ENCODE measurements at regions not wholly inside any gene's neighbourhood (a gene's known extent, or its start where the extent isn't known, plus 50 kb on each side); places are given as distances from the start of the nearest gene placed in this dataset.

- CTCF ChIA-PET: no interaction called here
- DNase-seq (ENCODE audit: low read depth, low spot score): no peak
Observed at GRCh38 chr9:16191191-16191590, 638.3 kb downstream of the CCDC171 start.

DNA sequence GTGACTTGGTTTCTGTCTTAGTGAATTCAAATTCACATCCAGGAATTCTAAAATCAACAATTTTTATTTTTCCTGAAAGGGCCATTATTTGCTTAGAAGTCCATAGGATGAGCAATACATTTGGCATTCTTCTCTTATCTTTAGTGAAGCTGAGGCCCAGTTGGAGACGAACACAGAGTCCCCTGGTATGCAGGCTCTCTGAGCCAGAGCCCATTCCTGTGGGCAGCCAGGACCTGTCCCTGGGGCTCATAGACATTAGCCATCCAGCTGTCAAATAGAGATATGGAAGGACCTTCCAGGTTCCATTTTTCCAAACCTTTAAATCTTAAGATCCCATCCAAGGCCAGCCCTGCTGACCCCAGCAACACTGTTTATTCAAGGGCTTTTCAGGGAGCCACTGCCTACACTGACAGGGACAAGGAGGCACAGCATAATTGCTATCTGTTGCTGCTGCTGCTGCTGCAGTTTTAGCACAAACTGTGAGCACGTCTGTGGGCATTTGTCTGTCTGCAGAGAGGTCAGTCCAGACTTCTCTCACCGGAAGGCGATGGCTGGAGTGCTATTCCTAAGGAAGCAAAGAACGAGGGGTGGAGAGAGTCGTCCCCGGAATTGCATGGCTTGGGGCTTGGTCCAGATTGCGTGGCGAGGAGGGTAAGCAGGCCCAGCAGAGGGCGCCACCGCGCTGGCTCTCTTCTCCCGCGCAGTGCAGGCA, 639.0 kb downstream of the CCDC171 start:
- H3K4me3 ChIP-seq (ENCODE audit: low read depth in 2 of 2, low read length in 2 of 2): 0 out of 4 replicates have a peak overlapping the region, but pooled peaks of 1 of the 2 experiments have one; percentile 8

More at GRCh38 chr9:16191191-16191590, 638.3 kb downstream of the CCDC171 start:
- no peak overlapping the region for H3K27ac ChIP-seq (ENCODE audit: low read length)
- no peaks in the 10 kb centered on the region for H3K27me3 ChIP-seq (ENCODE audit: control insufficient read depth, insufficient read depth, low read length)
- POLR2A ChIA-PET: no interaction called here
- BruUV-seq (replicated peaks): no TSS peak
- H3K4me3 ChIP-seq (ENCODE audit: low read depth in 2 of 2, low read length in 2 of 2): no peak overlapping the region
- H3K4me1 ChIP-seq (ENCODE audit: control insufficient read depth, insufficient read depth, low read length): no peaks in the 10 kb centered on the region
- TF ChIP-seq TCF7L2 (IDR thresholded peaks at IDR 0.05; ENCODE audit: low read depth, low read length): no peak
- TF ChIP-seq, protein P1, sequence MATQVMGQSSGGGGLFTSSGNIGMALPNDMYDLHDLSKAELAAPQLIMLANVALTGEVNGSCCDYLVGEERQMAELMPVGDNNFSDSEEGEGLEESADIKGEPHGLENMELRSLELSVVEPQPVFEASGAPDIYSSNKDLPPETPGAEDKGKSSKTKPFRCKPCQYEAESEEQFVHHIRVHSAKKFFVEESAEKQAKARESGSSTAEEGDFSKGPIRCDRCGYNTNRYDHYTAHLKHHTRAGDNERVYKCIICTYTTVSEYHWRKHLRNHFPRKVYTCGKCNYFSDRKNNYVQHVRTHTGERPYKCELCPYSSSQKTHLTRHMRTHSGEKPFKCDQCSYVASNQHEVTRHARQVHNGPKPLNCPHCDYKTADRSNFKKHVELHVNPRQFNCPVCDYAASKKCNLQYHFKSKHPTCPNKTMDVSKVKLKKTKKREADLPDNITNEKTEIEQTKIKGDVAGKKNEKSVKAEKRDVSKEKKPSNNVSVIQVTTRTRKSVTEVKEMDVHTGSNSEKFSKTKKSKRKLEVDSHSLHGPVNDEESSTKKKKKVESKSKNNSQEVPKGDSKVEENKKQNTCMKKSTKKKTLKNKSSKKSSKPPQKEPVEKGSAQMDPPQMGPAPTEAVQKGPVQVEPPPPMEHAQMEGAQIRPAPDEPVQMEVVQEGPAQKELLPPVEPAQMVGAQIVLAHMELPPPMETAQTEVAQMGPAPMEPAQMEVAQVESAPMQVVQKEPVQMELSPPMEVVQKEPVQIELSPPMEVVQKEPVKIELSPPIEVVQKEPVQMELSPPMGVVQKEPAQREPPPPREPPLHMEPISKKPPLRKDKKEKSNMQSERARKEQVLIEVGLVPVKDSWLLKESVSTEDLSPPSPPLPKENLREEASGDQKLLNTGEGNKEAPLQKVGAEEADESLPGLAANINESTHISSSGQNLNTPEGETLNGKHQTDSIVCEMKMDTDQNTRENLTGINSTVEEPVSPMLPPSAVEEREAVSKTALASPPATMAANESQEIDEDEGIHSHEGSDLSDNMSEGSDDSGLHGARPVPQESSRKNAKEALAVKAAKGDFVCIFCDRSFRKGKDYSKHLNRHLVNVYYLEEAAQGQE (IDR thresholded peaks at IDR 0.05; ENCODE audit: insufficient read depth in 1 of 2, low read depth in 2 of 2, low read length in 1 of 2): no peak
- TF ChIP-seq, protein P2, sequence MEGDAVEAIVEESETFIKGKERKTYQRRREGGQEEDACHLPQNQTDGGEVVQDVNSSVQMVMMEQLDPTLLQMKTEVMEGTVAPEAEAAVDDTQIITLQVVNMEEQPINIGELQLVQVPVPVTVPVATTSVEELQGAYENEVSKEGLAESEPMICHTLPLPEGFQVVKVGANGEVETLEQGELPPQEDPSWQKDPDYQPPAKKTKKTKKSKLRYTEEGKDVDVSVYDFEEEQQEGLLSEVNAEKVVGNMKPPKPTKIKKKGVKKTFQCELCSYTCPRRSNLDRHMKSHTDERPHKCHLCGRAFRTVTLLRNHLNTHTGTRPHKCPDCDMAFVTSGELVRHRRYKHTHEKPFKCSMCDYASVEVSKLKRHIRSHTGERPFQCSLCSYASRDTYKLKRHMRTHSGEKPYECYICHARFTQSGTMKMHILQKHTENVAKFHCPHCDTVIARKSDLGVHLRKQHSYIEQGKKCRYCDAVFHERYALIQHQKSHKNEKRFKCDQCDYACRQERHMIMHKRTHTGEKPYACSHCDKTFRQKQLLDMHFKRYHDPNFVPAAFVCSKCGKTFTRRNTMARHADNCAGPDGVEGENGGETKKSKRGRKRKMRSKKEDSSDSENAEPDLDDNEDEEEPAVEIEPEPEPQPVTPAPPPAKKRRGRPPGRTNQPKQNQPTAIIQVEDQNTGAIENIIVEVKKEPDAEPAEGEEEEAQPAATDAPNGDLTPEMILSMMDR (IDR thresholded peaks at IDR 0.05): no peak
- TF ChIP-seq POLR2AphosphoS5 (IDR thresholded peaks at IDR 0.05; ENCODE audit: low read depth, low read length): no peak
- no peak for TF ChIP-seq SIN3A (IDR thresholded peaks at IDR 0.05; ENCODE audit: borderline replicate concordance, insufficient read depth, low read depth, low read length)
- no peak for ATAC-seq
- H3K36me3 ChIP-seq (ENCODE audit: control insufficient read depth, insufficient read depth, low read length): no peaks in the 10 kb centered on the region
- intact Hi-C loops (cut with micrococcal nuclease; ENCODE audit: unreplicated experiment): loop anchor here (5.0 kb wide), 1 partner anchor 536 kb away; no protein-coding TSS in a partner anchor
- H3K9me3 ChIP-seq (ENCODE audit: control insufficient read depth, insufficient read depth, low read depth, low read length): no peaks in the 10 kb centered on the region
- in situ Hi-C loops (cut with HindIII; ENCODE audit: low pct_unique_long_range_greater_than_20kb, low sequenced_read_pairs): no loop called here

More for the DNA sequence above, 639.0 kb downstream of the CCDC171 start:
- BruUV-seq (replicated peaks): no TSS peak
- DNase-seq (ENCODE audit: low read depth, low spot score): peak; percentile 13
- ChIA-PET POLR2A (no interaction called here), CTCF (no interaction called here)
- H3K9me3 ChIP-seq (ENCODE audit: control insufficient read depth, insufficient read depth, low read depth, low read length): no peaks in the 10 kb centered on the region
- peak; percentile 93 for ATAC-seq
- no peaks in the 10 kb centered on the region for H3K36me3 ChIP-seq (ENCODE audit: control insufficient read depth, insufficient read depth, low read length)
- no peaks in the 10 kb centered on the region for H3K4me1 ChIP-seq (ENCODE audit: control insufficient read depth, insufficient read depth, low read length)
- in situ Hi-C loops (cut with HindIII; ENCODE audit: low pct_unique_long_range_greater_than_20kb, low sequenced_read_pairs) (no loop called here), intact Hi-C loops (cut with micrococcal nuclease; ENCODE audit: unreplicated experiment) (loop anchor here (5.0 kb wide), 1 partner anchor 535 kb away; no protein-coding TSS in a partner anchor)
- no peak overlapping the region for H3K27ac ChIP-seq (ENCODE audit: low read length)
- TF ChIP-seq TCF7L2 (IDR thresholded peaks at IDR 0.05; ENCODE audit: low read depth, low read length): no peak
- TF ChIP-seq, protein P1 (IDR thresholded peaks at IDR 0.05; ENCODE audit: insufficient read depth in 1 of 2, low read depth in 2 of 2, low read length in 1 of 2): no peak
- TF ChIP-seq, protein P2 (IDR thresholded peaks at IDR 0.05): peak; percentile 68
- H3K27me3 ChIP-seq (ENCODE audit: control insufficient read depth, insufficient read depth, low read length): no peaks in the 10 kb centered on the region
